ENCODE measurements at regions not wholly inside any gene's neighbourhood (a gene's known extent, or its start where the extent isn't known, plus 50 kb on each side); places are given as distances from the start of the nearest gene placed in this dataset.

- peak; percentile 70 to 74 for DNase-seq
Measured at GRCh38 chr1:108050158-108050557, 85.2 kb upstream of the VAV3 start.

- peak; percentile 71 to 72 for DNase-seq
Measured at GRCh38 chr1:108049178-108049819, 84.3 kb upstream of the VAV3 start.

- DNase-seq, result peak; percentile 53 to 64
Measured at GRCh38 chr1:108048301-108049177, 83.6 kb upstream of the VAV3 start.

- no peak for DNase-seq
Measured at GRCh38 chr1:108047085-108047484, 82.1 kb upstream of the VAV3 start.

GRCh38 chr1:108046026-108046425, 81.0 kb upstream of the VAV3 start:
- no peak for DNase-seq

- no peak for DNase-seq
Measured at GRCh38 chr1:108045460-108045859, 80.5 kb upstream of the VAV3 start.

- no peak for DNase-seq
Measured at GRCh38 chr1:108044318-108044717, 79.3 kb upstream of the VAV3 start.

GRCh38 chr1:108043707-108044106, 78.7 kb upstream of the VAV3 start:
- peak; percentile 54 to 58 for DNase-seq

GRCh38 chr1:108042610-108043009, 77.6 kb upstream of the VAV3 start:
- DNase-seq, result no peak

GRCh38 chr1:108041360-108042142, 76.6 kb upstream of the VAV3 start:
- DNase-seq, result peak; percentile 63 to 83

- DNase-seq, result peak; percentile 84 to 88
Measured at GRCh38 chr1:108038653-108039236, 73.8 kb upstream of the VAV3 start.

- no peak for DNase-seq
Measured at GRCh38 chr1:108036796-108037562, 72.0 kb upstream of the VAV3 start.

GRCh38 chr1:108034396-108034795, 69.4 kb upstream of the VAV3 start:
- DNase-seq, result no peak

GRCh38 chr1:108033550-108033951, 68.6 kb upstream of the VAV3 start:
- DNase-seq, result no peak

GRCh38 chr1:108028841-108029388, 63.9 kb upstream of the VAV3 start:
- peak; percentile 29 to 51 for DNase-seq

- DNase-seq, result no peak
Measured at GRCh38 chr1:108027389-108027788, 62.4 kb upstream of the VAV3 start.

GRCh38 chr1:108017698-108018097, 52.7 kb upstream of the VAV3 start:
- no peak for DNase-seq

GRCh38 chr1:108016451-108016920, 51.5 kb upstream of the VAV3 start:
- no peak for DNase-seq

All from inflammatory macrophage treated with lipopolysaccharide for 1 hour (primary cell).